ENCODE measurements at regions not wholly inside any gene's neighbourhood (a gene's known extent, or its start where the extent isn't known, plus 50 kb on each side); places are given as distances from the start of the nearest gene placed in this dataset.

DNA sequence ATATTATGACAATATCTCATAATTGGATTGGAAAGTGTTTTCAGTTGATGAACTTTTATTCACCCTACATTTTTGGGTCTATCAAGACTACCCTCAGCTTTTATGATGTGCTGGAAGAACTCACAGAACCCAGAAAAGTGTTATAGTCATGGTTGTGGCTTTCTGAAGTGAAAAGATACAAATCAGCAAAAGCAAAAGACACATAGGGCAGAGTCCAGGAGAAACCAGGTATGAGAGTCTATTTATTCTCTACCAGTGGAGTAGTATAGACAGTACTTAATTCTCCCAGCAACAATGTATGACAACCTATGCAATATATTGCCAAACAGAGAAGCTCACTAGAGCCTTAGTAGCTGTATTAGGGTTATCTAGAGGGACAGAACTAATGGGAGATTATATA is 280.4 kb upstream of the TTC14 start:
- no peaks in the 10 kb centered on the region for H3K36me3 ChIP-seq (ENCODE audit: control insufficient read depth, insufficient read depth, low read length)
- H3K27me3 ChIP-seq (ENCODE audit: control insufficient read depth, insufficient read depth, low read length): no peaks in the 10 kb centered on the region
- H3K4me3 ChIP-seq (ENCODE audit: low read depth, low read length): no peak overlapping the region
- ChIA-PET CTCF (no interaction called here), POLR2A (no interaction called here)
- no peak for DNase-seq (ENCODE audit: low read depth)
- TF ChIP-seq, protein P1, sequence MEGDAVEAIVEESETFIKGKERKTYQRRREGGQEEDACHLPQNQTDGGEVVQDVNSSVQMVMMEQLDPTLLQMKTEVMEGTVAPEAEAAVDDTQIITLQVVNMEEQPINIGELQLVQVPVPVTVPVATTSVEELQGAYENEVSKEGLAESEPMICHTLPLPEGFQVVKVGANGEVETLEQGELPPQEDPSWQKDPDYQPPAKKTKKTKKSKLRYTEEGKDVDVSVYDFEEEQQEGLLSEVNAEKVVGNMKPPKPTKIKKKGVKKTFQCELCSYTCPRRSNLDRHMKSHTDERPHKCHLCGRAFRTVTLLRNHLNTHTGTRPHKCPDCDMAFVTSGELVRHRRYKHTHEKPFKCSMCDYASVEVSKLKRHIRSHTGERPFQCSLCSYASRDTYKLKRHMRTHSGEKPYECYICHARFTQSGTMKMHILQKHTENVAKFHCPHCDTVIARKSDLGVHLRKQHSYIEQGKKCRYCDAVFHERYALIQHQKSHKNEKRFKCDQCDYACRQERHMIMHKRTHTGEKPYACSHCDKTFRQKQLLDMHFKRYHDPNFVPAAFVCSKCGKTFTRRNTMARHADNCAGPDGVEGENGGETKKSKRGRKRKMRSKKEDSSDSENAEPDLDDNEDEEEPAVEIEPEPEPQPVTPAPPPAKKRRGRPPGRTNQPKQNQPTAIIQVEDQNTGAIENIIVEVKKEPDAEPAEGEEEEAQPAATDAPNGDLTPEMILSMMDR (IDR thresholded peaks at IDR 0.05; ENCODE audit: insufficient read depth, low read depth, low read length): no peak

DNA sequence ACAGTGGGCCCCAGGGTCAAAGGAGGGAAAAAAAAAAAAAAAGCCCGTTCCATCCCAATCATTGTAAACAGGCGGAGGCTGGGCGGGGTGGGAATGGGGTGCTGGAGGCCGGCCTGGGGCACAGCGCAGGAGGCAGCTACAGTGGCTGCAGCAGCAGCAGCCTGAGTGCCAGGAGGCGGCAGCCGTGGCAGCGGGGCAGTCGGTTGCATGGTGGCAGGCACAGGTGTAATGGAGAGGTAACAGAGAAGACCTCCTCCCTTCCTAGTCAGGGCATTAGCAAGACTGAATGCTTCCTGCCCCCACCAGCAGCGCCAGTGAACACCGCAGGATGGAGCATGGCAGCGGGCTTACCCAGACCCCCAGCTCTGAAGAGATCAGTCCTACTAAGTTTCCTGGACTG is 279.1 kb upstream of the TTC14 start:
- TF ChIP-seq, protein P1 (IDR thresholded peaks at IDR 0.05; ENCODE audit: insufficient read depth, low read depth, low read length): no peak
- no peak for DNase-seq (ENCODE audit: low read depth)
- Histone ChIP-seq H3K4me3 (ENCODE audit: low read depth, low read length) (no peak overlapping the region), H3K27me3 (ENCODE audit: control insufficient read depth, insufficient read depth, low read length) (no peaks in the 10 kb centered on the region), H3K36me3 (ENCODE audit: control insufficient read depth, insufficient read depth, low read length) (no peaks in the 10 kb centered on the region)
- ChIA-PET POLR2A (no interaction called here), CTCF (no interaction called here)

DNA sequence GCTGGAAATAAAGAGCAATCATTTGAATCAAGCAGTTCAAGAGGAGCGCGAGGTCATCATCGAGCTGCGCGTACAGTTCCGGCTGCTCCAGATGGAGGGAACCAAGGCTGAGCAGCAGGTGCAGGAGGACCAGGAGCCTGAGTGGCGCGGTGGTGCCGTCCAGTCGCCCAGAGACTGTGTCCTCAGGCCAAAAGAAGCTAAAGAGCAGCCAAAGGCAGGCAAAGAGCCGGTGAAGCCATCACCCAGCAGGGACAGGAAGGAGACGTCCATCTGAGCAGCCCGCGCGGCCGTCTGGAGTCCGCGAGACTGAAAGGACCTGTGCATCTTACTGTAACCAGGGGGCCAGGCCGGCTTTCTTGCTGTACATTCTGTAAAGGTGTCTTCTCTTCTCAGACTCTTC is 277.2 kb upstream of the TTC14 start:
- DNase-seq (ENCODE audit: low read depth): no peak
- TF ChIP-seq, protein P1 (IDR thresholded peaks at IDR 0.05; ENCODE audit: insufficient read depth, low read depth, low read length): no peak
- no peak overlapping the region for H3K4me3 ChIP-seq (ENCODE audit: low read depth, low read length)
- CTCF ChIA-PET: no interaction called here
- H3K27me3 ChIP-seq (ENCODE audit: control insufficient read depth, insufficient read depth, low read length): no peaks in the 10 kb centered on the region
- H3K36me3 ChIP-seq (ENCODE audit: control insufficient read depth, insufficient read depth, low read length): no peaks in the 10 kb centered on the region
- POLR2A ChIA-PET: no interaction called here

GRCh38 chr3:180325533-180325932 is 276.4 kb upstream of the TTC14 start:
- Histone ChIP-seq H3K36me3 (ENCODE audit: control insufficient read depth, insufficient read depth, low read length) (no peaks in the 10 kb centered on the region), H3K27me3 (ENCODE audit: control insufficient read depth, insufficient read depth, low read length) (no peaks in the 10 kb centered on the region), H3K4me3 (ENCODE audit: low read depth, low read length) (no peak overlapping the region)
- CTCF ChIA-PET: no interaction called here
- POLR2A ChIA-PET: no interaction called here
- DNase-seq (ENCODE audit: low read depth): no peak
- TF ChIP-seq, protein P1 (IDR thresholded peaks at IDR 0.05; ENCODE audit: insufficient read depth, low read depth, low read length): no peak

DNA sequence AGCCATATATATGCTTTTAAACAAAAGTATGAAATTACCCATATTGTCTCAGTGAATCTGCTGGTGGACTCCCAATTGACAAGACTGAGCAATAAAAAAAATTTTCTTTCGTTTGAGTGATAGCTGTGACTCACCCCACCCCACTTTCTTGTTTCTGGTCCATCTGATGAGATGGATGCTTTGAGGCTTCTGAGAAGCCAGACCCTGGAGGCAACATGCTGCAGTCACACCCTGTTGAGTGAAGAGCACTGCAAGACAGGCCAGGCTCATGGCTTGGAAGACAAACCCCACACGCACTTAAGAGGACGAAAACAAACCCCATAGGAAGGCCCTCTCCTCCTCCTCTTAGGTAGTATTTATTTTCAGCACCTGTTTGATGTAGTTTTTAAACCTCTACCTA is 276.0 kb upstream of the TTC14 start:
- Histone ChIP-seq H3K27me3 (ENCODE audit: control insufficient read depth, insufficient read depth, low read length) (no peaks in the 10 kb centered on the region), H3K36me3 (ENCODE audit: control insufficient read depth, insufficient read depth, low read length) (no peaks in the 10 kb centered on the region), H3K4me3 (ENCODE audit: low read depth, low read length) (no peak overlapping the region)
- ChIA-PET CTCF (no interaction called here), POLR2A (no interaction called here)
- TF ChIP-seq, protein P1 (IDR thresholded peaks at IDR 0.05; ENCODE audit: insufficient read depth, low read depth, low read length): no peak
- DNase-seq (ENCODE audit: low read depth): no peak

All from BJ (cell line).